ENCODE measurements at regions not wholly inside any gene's neighbourhood (a gene's known extent, or its start where the extent isn't known, plus 50 kb on each side); places are given as distances from the start of the nearest gene placed in this dataset.

GRCh38 chr16:63069047-63069446 is 1032.8 kb upstream of the CDH8 start:
- TF ChIP-seq CTCF (conservative IDR thresholded peaks at IDR 0.05) (no peak), ZFX (IDR thresholded peaks at IDR 0.05) (no peak)

Data from C4-2B (cell line).